Posterior vena cava (tissue), 2 donors: ENCODE measurements at regions not wholly inside any gene's neighbourhood (a gene's known extent, or its start where the extent isn't known, plus 50 kb on each side); places are given as distances from the start of the nearest gene placed in this dataset.
A peak's percentile ranks its signal among the peaks of the same experiment; 100 is the strongest.

Experiments used
- DNase-seq: peaks from one replicate; pipeline ENCODE4 v3.0.0-alpha.2; 2020; ENCODE audit warnings: low spot score
- intact Hi-C, 2 donors: fragments of 100-400 bp; cut with DNase I; formaldehyde crosslinking; loops; one replicate each; pipeline versions ENCODE4 v1.14.1 to v1.14.2; 2022 to 2023
- donor health status: DM: yes; HTN: yes; CAD: no.
- donor health status: DM: yes; HTN: yes; CAD: no.

DNA sequence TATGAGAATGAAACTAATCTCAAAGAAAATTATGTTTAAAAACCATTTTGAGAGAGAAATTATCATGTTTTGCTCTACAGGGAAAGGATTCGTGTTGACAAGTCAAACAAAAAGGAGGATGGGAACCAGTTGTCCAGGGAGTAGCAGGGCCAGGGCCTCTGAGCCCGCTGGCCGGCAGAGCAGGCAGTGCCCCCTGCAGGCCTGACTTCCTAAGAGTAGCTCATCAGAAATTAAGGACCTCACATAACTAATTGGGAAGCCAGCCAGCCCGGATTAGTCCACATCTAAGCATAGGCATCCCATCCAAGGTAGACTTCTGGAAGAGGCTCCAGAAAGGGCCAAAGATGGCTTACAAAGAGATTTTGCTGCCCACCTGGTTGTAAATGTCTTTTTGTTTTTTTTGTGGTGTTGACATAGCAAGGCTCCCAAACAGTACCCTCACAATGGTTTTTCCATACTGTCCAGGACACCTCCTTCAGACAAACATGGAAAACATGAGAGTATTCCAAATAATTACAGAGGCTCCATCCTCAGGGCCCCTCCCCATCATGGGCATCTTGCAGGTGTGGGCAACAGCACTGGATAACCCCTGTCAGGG, 241.2 kb upstream of the TANK start:
- intact Hi-C loops = no loop called here
- DNase-seq = peak; percentile 80

DNA sequence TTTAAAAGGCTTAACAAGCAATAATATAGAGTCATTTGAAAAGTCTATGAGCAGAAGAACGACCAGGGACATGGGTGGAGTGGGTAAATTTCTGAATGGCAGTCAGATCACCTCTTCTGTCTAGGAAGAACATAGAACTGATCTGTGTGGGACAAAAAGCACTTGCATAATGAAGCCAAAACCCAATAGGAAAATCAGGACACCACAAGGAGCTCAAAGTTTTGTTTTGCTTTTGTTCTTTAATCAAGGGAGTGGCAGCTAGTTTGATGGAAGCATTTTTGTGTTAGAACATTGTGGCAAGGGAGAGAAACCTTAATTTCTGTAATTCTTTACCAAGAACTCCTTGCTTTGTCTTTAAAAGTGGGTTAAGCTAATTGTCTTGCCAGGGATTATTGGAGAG, 240.2 kb upstream of the TANK start:
- no peak for DNase-seq
- intact Hi-C loops = no loop called here

DNA sequence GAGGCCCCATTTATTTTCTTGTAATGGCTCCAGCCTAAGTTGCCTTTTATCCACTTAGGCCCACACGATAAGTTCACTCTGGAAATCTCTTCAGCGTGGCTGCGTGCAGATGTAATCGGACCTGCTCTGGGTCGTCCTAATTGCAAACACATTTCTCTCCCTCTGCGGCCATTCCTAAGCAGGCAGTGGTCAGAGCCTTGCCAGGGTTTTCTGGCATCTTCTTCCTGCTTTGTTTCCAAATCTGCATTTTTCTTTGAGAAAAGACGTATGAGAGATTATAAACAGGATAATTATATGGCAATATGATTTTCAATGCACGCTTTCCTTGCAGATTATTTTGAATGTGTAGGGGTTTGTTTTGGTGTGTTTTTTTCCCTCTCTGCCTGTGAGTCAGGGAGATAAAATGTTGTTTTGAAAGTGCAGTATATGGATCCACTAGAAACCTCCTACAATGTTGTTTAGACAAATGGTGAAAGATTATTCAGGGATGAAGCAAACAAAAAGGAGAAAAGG, 239.4 kb upstream of the TANK start:
- no peak for DNase-seq
- intact Hi-C loops = no loop called here

DNA sequence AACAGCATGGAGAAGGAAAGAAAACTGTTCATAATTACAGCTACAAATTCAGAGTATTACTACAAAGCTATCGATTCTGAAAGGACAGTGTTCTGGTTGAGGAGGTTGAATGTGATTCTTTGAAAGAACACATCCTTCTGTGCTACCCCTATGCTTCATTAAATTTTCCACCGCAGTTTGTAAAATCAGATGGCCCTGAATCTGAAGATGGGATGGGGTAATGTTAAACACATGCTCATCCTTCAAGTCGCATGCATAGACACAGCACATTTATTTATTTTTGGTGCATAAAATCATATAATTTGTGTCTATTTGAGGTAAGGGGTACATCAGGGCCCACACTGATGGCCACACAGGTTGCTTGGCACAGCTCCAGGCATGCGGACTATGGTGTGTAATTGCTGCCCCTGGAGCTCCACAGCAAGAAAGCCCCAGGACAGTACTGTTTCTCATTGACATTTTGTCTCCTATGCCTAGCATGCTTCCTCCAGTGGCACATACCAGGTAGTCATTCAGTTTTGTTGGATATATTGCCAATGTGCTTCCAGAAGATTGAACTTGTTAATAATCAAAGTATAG, 238.8 kb upstream of the TANK start:
- no peak for DNase-seq
- intact Hi-C loops = no loop called here

DNA sequence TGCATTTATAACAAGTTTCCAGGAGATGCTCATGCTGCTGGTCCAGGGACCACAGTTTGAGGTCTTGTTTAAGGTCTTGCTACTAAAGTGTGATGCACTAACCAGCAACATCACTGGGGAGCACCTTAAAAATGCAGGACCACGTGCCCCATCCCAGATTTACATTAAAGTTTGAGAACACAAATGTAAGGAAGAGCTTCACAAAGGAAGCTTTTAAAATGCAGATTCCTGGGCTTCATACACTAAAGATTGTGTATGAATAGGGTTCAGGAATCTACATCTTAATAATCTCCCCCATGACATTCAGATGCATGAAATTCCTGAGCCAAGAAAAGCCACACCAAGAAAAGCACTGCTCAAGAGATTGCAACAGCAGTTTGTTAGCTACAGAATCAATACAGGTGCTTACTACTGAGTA, 235.3 kb upstream of the TANK start:
- no peak for DNase-seq
- intact Hi-C loops = no loop called here

DNA sequence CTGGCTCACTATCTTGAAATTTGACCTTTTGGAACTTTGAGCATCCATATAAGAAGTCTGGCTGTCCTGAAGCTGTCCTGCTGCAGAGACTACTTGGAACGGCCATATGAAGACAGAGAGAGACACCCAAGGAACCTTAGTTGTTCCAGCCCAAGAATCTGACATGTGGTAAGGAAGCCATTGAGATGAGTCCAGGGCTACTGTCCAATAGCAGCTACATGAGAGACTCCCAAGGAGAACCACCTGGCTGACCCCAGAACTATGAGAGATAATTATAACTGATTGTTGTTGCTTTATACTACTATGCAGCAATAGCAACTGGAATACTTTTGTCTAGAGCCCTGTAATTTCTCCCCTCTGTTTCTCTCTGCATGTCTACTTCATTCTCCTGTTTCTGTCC, 234.3 kb upstream of the TANK start:
- intact Hi-C loops = no loop called here
- DNase-seq = no peak

DNA sequence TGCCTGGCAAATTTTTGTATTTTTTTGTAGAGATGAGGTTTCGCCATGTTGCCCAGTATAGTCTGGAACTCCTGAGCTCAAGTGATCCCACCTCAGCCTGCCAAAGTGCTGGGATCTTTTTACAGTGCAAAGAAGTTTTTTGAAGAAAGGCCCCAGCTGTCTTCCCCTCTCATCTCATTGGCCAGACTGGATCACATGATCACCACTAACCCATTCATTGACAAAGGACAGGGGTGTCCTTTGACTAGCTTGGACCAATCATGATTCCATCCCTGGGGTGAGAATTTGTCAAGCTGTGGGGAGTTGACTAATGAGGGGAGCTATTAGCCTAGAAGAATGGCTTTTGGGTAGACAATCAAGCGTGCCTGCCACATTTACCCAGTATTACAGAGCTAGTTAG, 232.9 kb upstream of the TANK start:
- intact Hi-C loops = no loop called here

DNA sequence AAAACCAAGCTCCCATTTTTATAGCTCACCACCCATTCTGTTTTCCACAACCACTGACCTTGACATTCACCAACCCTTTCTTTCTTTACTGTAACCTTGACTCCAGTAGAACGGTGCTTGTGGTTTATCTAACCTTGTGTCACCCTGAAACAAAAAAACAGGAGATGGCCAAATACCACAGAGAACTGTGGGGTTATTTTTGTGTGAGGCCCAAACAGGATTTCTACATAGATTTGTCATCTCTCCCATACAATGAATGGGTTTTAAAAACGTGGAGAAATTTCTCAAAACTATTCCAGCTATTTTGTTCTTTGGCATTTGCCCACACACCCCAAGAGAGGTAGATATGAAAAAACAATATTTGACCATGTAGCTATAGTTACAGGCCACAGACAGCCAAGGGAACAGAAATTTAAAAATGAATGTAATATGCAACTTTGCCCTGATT, 231.3 kb upstream of the TANK start:
- intact Hi-C loops = no loop called here
- no peak for DNase-seq

More for the DNA sequence above, 232.9 kb upstream of the TANK start:
- DNase-seq = no peak

DNA sequence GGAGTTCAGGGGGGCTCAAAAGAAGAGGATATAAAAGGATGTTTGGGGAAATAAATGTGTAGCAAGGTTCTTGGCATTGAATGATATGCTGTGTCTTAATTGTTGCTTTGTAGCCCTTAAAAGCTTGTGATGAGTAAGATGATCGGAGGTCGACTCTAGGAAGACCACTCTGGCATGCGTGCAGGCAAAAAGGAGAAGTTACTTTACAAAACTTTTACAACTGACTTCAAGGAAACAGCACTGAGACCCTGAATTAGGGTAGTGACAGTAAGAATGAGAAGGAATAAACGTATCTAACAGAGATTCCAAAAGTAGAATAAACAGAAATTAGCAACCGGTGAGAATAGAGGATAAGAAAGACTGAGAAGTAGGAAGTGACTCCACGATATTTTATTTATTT, 228.7 kb upstream of the TANK start:
- DNase-seq = no peak
- intact Hi-C loops = no loop called here

DNA sequence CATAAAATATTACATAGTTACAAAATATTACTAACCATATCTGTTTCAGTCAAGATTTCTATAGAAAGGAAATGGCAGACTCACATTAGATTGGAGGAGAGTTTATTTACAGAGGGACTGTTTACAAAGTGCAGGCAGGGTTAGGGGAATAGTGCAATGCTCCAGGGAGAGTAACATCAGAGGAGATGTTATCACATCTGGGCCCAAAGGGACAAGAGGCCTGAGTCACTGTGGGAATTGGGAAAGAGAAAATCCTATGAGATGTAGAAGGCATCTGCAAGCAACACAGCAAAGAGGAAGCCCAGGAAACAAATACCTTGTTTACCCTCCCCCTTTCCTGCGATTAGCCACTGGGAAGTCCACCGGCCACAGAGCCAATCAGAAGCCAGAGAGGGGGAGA, 227.3 kb upstream of the TANK start:
- intact Hi-C loops = no loop called here
- DNase-seq = no peak

DNA sequence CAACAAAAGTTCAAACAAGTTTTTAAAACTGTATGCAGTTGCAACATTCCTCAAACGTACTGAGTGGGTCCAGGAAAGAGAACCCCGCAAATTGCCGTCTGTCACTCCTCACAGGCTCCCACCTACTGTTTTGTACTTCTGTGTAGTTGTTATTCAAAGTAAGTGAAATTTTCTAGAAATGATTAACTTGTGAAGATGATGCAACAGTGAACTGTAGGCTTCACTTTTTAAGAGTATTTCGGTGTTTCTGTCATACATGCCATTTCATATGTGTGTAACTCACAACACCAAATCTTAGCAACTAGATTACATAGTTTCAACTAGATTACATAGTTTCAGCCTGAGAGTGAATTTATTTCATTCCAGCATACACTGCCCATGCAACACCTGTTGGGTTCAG, 226.0 kb upstream of the TANK start:
- intact Hi-C loops = no loop called here
- no peak for DNase-seq

DNA sequence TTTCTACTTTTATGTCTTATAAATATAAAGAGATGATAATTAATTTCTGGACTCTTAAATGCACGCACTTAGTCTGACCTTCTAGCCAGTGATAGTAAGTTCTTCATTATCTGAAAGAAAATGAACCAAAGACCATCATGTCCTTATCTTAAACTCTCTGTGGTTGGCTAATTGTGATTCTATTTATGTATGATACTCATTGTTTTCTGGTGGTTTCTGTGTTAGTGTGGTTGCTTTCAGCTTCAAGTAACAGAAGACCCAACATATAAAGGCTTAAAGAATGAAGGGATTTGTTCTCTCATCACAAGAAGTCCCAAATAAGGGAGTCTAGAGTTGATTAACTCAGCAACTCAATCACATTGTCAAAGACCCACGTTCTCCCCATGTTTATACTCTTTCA, 225.2 kb upstream of the TANK start:
- DNase-seq = no peak
- intact Hi-C loops = no loop called here

DNA sequence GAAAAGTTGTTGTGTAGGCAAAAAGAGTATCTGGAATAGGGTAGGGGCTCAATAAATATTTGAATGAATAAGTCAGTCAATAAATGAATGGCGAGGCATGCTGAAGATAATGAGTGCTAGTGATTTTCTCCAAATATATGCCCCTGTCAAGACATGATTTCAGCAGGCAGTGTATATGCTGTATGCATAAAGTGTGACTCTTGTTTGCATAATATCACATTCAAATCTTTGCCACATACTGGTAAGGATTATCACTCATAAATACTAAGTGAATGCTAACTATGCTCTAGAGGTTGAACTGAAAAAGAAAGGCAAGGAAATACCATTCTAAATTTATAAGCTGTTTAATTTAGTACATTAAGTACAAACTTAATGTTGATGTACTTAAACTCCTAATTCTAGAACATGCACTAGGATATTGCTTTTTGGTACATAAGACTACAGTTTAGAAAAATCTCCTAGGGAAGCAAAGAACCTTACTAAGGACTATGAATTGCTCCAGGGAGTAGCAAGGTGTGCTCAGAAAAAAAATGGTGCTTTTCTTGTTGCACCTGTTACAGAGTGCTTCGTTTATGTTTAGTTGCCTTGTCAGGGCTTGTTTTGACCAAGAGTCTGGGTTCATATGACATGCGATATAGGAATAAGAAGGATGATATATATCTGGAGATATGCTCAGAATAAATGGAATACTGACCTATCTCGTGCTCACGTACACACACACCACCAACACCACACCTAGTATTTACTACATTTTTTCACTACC, 224.0 kb upstream of the TANK start:
- DNase-seq = no peak
- intact Hi-C loops = no loop called here

DNA sequence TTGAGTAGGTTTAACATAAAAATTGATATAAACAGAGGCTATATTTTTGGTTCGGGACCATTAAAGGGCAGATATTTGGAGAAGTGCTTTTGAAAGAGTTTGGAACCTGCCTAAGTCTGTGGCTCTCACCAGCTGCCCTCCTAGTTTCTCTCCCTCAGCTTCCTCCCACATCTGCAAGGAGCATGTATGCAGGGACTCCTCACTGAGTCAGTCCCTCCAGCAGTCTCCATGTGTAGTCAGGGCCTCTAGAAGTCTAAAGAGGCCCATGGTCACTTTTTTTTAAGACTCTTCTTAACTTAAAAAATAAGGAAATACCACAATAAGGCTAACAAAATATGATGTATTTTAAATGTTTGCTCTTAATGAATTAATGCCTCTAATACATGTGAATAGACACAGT, 220.0 kb upstream of the TANK start:
- intact Hi-C loops = no loop called here
- no peak for DNase-seq

DNA sequence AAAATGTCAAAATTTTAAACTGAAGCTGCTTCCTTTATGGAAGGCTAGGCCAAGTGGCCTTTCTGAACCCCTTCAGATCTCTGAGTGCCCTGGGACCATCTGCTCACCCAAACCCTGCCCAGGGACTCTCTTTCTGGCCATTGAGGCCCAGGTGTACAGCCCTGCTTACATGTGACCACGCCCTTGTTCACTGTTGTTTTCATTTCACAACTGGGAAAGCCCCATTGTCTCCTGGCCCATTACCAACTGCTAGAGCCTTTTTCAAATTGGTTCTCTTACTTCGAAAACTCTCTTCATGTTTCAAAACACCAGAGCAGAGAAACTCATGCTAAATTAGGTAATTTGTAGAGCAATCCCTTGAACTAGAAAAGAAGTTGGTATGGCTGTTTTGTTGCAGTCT, 219.5 kb upstream of the TANK start:
- DNase-seq = no peak
- intact Hi-C loops = no loop called here

DNA sequence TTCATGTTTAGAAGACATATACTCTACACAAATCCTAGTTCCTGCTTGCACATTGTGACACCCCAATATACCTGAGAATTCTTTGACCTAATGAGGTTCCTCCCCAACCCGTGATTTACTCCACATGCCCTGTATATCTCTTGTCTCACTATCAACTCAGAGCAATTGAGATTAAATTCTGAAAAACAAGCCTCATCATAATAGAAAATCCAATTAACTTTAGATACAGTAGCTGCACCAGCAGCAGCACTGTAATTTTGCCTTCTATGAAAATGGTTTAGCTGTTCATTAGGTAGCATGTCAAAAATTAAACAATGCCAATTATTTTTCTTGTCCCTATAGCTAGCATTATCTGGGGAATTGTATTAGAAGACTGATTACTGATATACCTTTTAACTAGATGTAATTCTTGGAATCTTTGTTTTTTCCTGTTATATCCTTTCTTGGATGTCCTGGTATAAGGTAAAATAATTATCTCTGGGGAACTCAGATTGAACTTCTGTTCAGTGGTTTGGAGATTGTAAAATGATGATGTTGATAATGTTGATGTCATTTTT, 218.9 kb upstream of the TANK start:
- intact Hi-C loops = no loop called here
- DNase-seq = no peak

DNA sequence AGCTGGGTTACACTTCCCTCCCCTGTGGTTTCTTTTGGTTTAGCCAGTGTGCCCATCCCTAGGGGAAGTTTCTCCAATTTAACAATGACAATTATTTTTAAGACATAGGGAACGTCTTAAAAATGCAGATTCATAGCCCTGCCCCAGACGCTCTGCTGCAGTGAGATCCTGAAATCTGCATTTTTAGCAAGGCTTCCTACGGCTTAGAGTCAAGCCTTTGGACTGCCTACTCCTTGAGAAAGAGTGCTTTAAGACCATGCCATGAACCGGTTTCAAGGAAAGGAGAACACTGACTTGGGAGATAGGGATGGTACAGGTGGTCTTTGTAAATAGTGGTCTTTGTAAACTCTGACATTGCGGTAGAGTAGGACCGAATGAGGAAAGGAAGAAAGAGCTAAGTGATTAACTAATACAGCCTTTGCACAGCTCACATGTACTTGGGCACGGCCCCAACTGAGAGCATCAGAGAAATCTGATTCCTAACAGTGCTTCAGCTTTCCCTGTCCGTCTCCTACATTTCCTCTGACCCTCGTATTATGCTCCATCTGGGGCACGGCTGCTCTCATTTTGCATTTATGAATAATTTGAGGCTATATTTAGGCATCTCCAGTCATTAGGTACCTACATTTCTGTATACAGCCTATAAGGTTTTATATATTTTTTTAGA, 217.6 kb upstream of the TANK start:
- DNase-seq = no peak
- intact Hi-C loops = no loop called here

DNA sequence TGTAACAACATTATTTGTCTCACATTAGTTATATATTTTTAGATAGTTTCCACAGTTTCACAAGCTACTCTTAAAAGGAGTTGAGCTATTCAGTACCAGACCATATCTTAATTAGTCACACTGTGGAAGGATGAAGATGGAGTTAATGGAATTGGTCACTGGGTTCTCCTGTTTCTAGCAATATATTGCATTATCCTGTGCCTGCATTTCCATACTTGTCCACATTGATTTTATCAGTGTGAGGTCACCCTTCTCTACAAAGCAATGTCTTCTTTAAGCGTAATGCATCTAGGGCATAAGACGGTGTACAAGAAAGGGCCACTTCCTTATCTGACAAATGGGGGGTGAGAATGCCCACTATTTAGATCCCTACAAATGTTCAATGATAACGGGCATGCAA, 216.8 kb upstream of the TANK start:
- intact Hi-C loops = no loop called here
- no peak for DNase-seq

DNA sequence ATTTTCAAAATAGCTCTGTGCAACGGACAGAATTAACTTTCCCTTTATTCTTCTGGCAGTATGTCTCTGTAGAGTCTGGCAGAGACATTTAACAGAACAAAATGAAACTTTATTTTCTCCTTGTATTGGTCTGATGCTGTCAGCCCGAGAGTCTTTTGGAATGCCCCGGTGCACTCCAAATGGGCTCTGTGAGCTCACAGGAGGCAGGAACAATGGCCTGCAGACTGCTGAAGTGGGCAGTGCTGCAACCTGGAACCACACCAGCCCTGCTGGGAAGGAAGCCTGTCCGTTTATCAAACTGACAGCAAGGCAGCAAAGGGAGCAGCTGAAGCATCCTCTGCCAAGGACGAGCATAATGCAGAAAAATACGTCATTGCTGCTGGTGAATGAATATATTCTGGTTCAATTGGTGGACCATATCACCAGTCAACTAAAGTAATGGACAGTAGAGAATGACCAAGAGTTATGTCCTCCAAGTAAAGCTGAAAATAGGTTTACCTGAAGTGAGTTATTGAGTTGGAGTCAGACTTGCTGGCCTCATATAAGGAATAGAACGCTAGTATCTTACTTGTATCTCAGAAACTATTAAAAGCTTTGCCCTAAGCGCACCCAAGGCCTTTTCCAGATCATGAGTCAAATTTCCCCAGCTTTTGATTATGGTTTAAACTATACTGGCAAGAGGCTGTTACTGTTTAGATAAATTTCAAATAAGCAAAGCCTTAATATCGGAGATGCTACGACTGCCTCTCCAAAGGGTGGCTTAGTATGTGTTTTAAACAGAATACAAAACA, 207.6 kb upstream of the TANK start:
- DNase-seq = peak; percentile 87
- intact Hi-C loops = no loop called here
